HCT116 (cell line): ENCODE measurements at regions not wholly inside any gene's neighbourhood (a gene's known extent, or its start where the extent isn't known, plus 50 kb on each side); places are given as distances from the start of the nearest gene placed in this dataset.

Source experiments
- EZH2 ChIP-seq: fragments of 200-600 bp; sonication (generic); IDR thresholded peaks from 2 replicates; pipeline ENCODE4 v1.6.1; 2017; ENCODE audit warnings: antibody characterized with exemption, mixed run types
- EZH2phosphoT487 ChIP-seq: fragments of 200-600 bp; IDR thresholded peaks from 2 replicates; pipeline ENCODE4 v1.6.1; 2018; ENCODE audit warnings: antibody characterized with exemption, borderline replicate concordance
- POLR2A ChIP-seq: IDR thresholded peaks from 2 replicates; pipeline ENCODE4 v1.7.0; 2011; ENCODE audit warnings: borderline replicate concordance; ENCODE audit not compliant: insufficient read depth, insufficient read length; ENCODE audit errors: extremely low read depth
- POLR2AphosphoS5 ChIP-seq: IDR thresholded peaks from 2 replicates; pipeline ENCODE4 v1.6.1; 2011; ENCODE audit warnings: mild to moderate bottlenecking, low read depth, low read length, moderate library complexity

- TF ChIP-seq POLR2AphosphoS5 (no peak), EZH2phosphoT487 (no peak), POLR2A (no peak), EZH2 (no peak)
Measured at GRCh38 chr2:71938659-71939587, 208.7 kb downstream of the CYP26B1 start.
